DND-41 (cell line): ENCODE measurements at regions not wholly inside any gene's neighbourhood (a gene's known extent, or its start where the extent isn't known, plus 50 kb on each side); places are given as distances from the start of the nearest gene placed in this dataset.
A peak's percentile ranks its signal among the peaks of the same experiment; 100 is the strongest.

ENCODE experiments used
- ATAC-seq: fragments of 200-7000 bp; cut with Tn5 transposase; 3 replicates; pipeline ENCODE4 v1.9.1; 2021; ENCODE audit warnings: low read depth; ENCODE audit not compliant: insufficient read depth
- DNase-seq: peaks from one replicate; pipeline ENCODE4 v3.0.0-alpha.2; 2020
- H2AFZ ChIP-seq: 2 replicates; pipeline ENCODE4 v1.6.0; 2012; ENCODE audit warnings: low read depth, low read length
- H3K27ac ChIP-seq: 2 replicates; pipeline ENCODE4 v1.5.1; 2012; ENCODE audit warnings: low read length, inconsistent platforms
- H3K27me3 ChIP-seq: fragments of 200-600 bp; sonication (generic); 2 replicates; pipeline ENCODE4 v1.6.0; 2012; ENCODE audit warnings: low read length, mild to moderate bottlenecking, inconsistent platforms; ENCODE audit not compliant: insufficient read depth, poor library complexity
- H3K36me3 ChIP-seq: 2 replicates; pipeline ENCODE4 v1.5.1; 2012; ENCODE audit warnings: low read length, inconsistent platforms; ENCODE audit not compliant: insufficient read depth
- H3K4me1 ChIP-seq: 2 replicates; pipeline ENCODE4 v1.5.1; 2012; ENCODE audit warnings: mild to moderate bottlenecking, low read length; ENCODE audit not compliant: insufficient read depth
- H3K4me2 ChIP-seq: 2 replicates; pipeline ENCODE4 v1.6.0; 2012; ENCODE audit warnings: mild to moderate bottlenecking, moderate library complexity, low read length, inconsistent platforms; ENCODE audit not compliant: insufficient read depth
- H3K4me3 ChIP-seq, 2 experiments: fragments of 200-600 bp in 1 of 2; shearing (Covaris generic) in 1 of 2; 2 replicates each; pipeline ENCODE4 v1.5.1; 2012 to 2016; ENCODE audit warnings: inconsistent platforms in 2 of 2, low read length in 2 of 2, mild to moderate bottlenecking in 2 of 2, low read depth in 1 of 2, moderate library complexity in 1 of 2
- H3K79me2 ChIP-seq: 2 replicates; pipeline ENCODE4 v1.6.0; 2012; ENCODE audit warnings: low read length, inconsistent platforms; ENCODE audit not compliant: insufficient read depth
- H3K9ac ChIP-seq: 2 replicates; pipeline ENCODE4 v1.6.0; 2012; ENCODE audit warnings: low read depth, mild to moderate bottlenecking, inconsistent platforms, low read length, moderate library complexity
- H3K9me3 ChIP-seq: 2 replicates; pipeline ENCODE4 v1.5.1; 2012; ENCODE audit warnings: low read length, moderate library complexity, mild to moderate bottlenecking, inconsistent platforms; ENCODE audit not compliant: insufficient read depth, severe bottlenecking
- H4K20me1 ChIP-seq: 2 replicates; pipeline ENCODE4 v1.6.0; 2012; ENCODE audit warnings: low read length; ENCODE audit not compliant: insufficient read depth
- CTCF ChIP-seq: IDR thresholded peaks from 2 replicates; pipeline ENCODE4 v1.5.1; 2012; ENCODE audit warnings: borderline replicate concordance, low read length, moderate library complexity, mild to moderate bottlenecking; ENCODE audit not compliant: poor library complexity, severe bottlenecking; ENCODE audit errors: extremely low read depth
- EZH2 ChIP-seq: IDR thresholded peaks from 3 replicates; pipeline ENCODE4 v1.6.1; 2012; ENCODE audit warnings: borderline replicate concordance, low read depth, mild to moderate bottlenecking, moderate library complexity, low read length, inconsistent platforms; ENCODE audit not compliant: severe bottlenecking

- no peaks in the 10 kb centered on the region for H3K4me1 ChIP-seq
- H3K79me2 ChIP-seq: no peaks in the 10 kb centered on the region
- no peaks in the 10 kb centered on the region for H3K36me3 ChIP-seq
- H4K20me1 ChIP-seq: no peaks in the 10 kb centered on the region
- TF ChIP-seq EZH2: no peak
- H3K4me2 ChIP-seq: no peak overlapping the region
- no peaks in the 10 kb centered on the region for H3K27me3 ChIP-seq
- H3K9ac ChIP-seq: no peak overlapping the region
- H2AFZ ChIP-seq: no peak overlapping the region
- ATAC-seq (no peak), DNase-seq (no peak)
- no peaks in the 10 kb centered on the region for H3K9me3 ChIP-seq
- no peak overlapping the region for H3K27ac ChIP-seq
- no peak overlapping the region for H3K4me3 ChIP-seq
These were observed 88.6 kb upstream of the MAFB start for GRCh38 chr20:40777653-40778052.

- Histone ChIP-seq H3K4me1 (no peaks in the 10 kb centered on the region), H2AFZ (no peak overlapping the region), H3K4me3 (no peak overlapping the region), H3K36me3 (no peaks in the 10 kb centered on the region), H3K4me2 (no peak overlapping the region), H3K27me3 (no peaks in the 10 kb centered on the region), H4K20me1 (no peaks in the 10 kb centered on the region), H3K79me2 (no peaks in the 10 kb centered on the region), H3K9me3 (no peaks in the 10 kb centered on the region), H3K9ac (no peak overlapping the region), H3K27ac (no peak overlapping the region)
- DNase-seq (no peak), ATAC-seq (no peak)
- no peak for TF ChIP-seq EZH2
- no peak for TF ChIP-seq CTCF
These were observed 90.0 kb upstream of the MAFB start for GRCh38 chr20:40778894-40779496.

- Histone ChIP-seq H4K20me1 (no peaks in the 10 kb centered on the region), H3K4me1 (no peaks in the 10 kb centered on the region), H3K9ac (no peak overlapping the region), H3K27me3 (no peaks in the 10 kb centered on the region), H3K27ac (no peak overlapping the region), H2AFZ (no peak overlapping the region), H3K4me2 (no peak overlapping the region), H3K9me3 (no peaks in the 10 kb centered on the region), H3K4me3 (no peak overlapping the region), H3K79me2 (no peaks in the 10 kb centered on the region), H3K36me3 (no peaks in the 10 kb centered on the region)
- TF ChIP-seq EZH2 (no peak), CTCF (no peak)
- DNase-seq (peak; percentile 23), ATAC-seq (peak; percentile 68)
These were observed 92.4 kb upstream of the MAFB start for GRCh38 chr20:40781327-40782042.

GRCh38 chr20:40782043-40782368 is 93.0 kb upstream of the MAFB start:
- no peaks in the 10 kb centered on the region for H3K79me2 ChIP-seq
- peak; percentile 23; the same call in 2 of the 3 replicates for ATAC-seq

More at GRCh38 chr20:40782043-40782368, 93.0 kb upstream of the MAFB start:
- no peak overlapping the region for H3K4me2 ChIP-seq
- TF ChIP-seq EZH2 (no peak), CTCF (no peak)
- H4K20me1 ChIP-seq: no peaks in the 10 kb centered on the region
- H3K4me1 ChIP-seq: no peaks in the 10 kb centered on the region
- H3K36me3 ChIP-seq: no peaks in the 10 kb centered on the region
- no peak overlapping the region for H3K27ac ChIP-seq
- H2AFZ ChIP-seq: no peak overlapping the region
- H3K9me3 ChIP-seq: no peaks in the 10 kb centered on the region
- DNase-seq: no peak
- H3K27me3 ChIP-seq: no peaks in the 10 kb centered on the region
- H3K9ac ChIP-seq: no peak overlapping the region
- H3K4me3 ChIP-seq: no peak overlapping the region
